ENCODE measurements at regions not wholly inside any gene's neighbourhood (a gene's known extent, or its start where the extent isn't known, plus 50 kb on each side); places are given as distances from the start of the nearest gene placed in this dataset.

DNA sequence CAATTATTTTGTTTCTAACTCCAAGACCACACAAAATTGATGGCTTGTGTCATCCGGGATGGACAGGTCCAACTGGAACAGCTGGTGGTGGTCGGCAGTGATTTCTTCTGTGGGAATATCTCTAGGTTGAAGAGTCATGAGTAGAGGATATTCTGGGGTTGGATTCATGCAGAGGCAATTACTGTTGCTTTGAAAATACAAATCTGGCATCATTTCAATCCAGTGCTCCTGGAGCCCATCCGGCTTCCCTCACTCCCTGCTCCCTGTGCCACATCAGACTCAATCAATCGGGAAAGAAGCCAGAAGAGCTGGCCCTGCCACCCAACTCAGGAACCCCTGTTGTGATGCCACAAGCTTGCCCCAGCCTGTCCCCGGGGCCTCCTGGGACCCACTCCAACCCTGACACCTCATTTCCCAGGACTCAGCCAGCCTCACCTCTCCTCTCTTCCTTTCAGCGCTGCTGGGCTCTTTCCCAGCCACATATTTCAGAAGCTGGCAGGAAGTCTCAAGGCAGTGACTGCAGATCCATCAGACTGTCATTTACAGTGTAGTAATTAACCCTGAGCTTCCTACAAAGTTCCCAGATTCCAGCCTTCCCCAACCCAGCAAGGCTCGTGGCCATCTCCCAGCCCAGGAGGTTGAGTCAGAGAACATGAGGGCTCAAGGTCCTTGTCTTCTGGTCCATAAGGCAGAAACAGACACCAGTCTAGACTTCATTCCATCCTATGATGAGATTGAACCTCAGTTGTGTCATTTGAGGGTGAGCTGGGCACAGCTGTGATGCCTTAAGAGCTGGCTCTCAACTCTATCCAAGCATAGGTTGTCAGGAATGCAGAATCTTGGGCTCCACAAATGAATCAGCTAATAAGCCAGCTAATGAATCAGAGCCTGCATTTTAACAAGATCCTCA, 114.0 kb downstream of the FAM174B start:
- no peaks in the 10 kb centered on the region for H3K79me2 ChIP-seq

DNA sequence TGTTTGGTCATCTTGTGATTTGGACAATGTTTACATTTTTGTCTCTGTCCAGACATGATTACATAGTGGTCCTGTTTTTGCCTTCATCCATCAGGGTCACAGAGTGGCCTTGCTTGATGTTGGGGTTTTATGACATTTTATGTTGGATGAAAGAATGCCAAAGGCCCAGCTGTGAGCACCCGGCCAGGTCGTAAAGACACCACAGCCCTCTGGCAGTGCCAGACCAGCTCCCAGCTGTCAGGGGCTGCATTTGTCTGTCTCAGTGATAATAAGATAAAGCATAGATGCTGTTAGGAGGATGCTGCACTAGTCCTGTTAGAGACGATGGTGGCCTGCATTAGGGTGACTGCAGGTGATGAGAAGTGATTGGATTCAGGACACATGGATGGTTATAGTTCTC, 117.5 kb downstream of the FAM174B start:
- H3K4me2 ChIP-seq (ENCODE audit: low read length): no peak overlapping the region
- H2AFZ ChIP-seq: no peak overlapping the region
- TF ChIP-seq, protein P1, sequence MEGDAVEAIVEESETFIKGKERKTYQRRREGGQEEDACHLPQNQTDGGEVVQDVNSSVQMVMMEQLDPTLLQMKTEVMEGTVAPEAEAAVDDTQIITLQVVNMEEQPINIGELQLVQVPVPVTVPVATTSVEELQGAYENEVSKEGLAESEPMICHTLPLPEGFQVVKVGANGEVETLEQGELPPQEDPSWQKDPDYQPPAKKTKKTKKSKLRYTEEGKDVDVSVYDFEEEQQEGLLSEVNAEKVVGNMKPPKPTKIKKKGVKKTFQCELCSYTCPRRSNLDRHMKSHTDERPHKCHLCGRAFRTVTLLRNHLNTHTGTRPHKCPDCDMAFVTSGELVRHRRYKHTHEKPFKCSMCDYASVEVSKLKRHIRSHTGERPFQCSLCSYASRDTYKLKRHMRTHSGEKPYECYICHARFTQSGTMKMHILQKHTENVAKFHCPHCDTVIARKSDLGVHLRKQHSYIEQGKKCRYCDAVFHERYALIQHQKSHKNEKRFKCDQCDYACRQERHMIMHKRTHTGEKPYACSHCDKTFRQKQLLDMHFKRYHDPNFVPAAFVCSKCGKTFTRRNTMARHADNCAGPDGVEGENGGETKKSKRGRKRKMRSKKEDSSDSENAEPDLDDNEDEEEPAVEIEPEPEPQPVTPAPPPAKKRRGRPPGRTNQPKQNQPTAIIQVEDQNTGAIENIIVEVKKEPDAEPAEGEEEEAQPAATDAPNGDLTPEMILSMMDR (IDR thresholded peaks at IDR 0.05): no peak
- H3K36me3 ChIP-seq (ENCODE audit: control insufficient read depth, insufficient read depth, low read length): no peaks in the 10 kb centered on the region
- no peak overlapping the region for H3K4me3 ChIP-seq (ENCODE audit: low read depth, low read length)
- H3K79me2 ChIP-seq: no peaks in the 10 kb centered on the region
- H3K9me3 ChIP-seq (ENCODE audit: control insufficient read depth, low read length): no peaks in the 10 kb centered on the region
- H3K27me3 ChIP-seq (ENCODE audit: control insufficient read depth, insufficient read depth, low read length): no peaks in the 10 kb centered on the region
- no peak overlapping the region for H3K9ac ChIP-seq
- H3K27ac ChIP-seq: no peak overlapping the region
- no peaks in the 10 kb centered on the region for H3K4me1 ChIP-seq

More for the DNA sequence above, 114.0 kb downstream of the FAM174B start:
- H3K9me3 ChIP-seq (ENCODE audit: control insufficient read depth, low read length): no peaks in the 10 kb centered on the region
- H3K9ac ChIP-seq: no peak overlapping the region
- H3K27me3 ChIP-seq (ENCODE audit: control insufficient read depth, insufficient read depth, low read length): no peaks in the 10 kb centered on the region
- no peak overlapping the region for H2AFZ ChIP-seq
- TF ChIP-seq, protein P1 (IDR thresholded peaks at IDR 0.05): no peak
- H3K4me3 ChIP-seq (ENCODE audit: low read depth, low read length): no peak overlapping the region
- H3K4me2 ChIP-seq (ENCODE audit: low read length): no peak overlapping the region
- no peaks in the 10 kb centered on the region for H3K36me3 ChIP-seq (ENCODE audit: control insufficient read depth, insufficient read depth, low read length)
- no peak overlapping the region for H3K27ac ChIP-seq
- H3K4me1 ChIP-seq: no peaks in the 10 kb centered on the region

GRCh38 chr15:92533298-92533697, 122.3 kb downstream of the FAM174B start:
- no peak overlapping the region for H3K4me3 ChIP-seq (ENCODE audit: low read depth, low read length)
- TF ChIP-seq, protein P1 (IDR thresholded peaks at IDR 0.05): no peak
- no peaks in the 10 kb centered on the region for H3K79me2 ChIP-seq
- H3K4me2 ChIP-seq (ENCODE audit: low read length): no peak overlapping the region
- H3K36me3 ChIP-seq (ENCODE audit: control insufficient read depth, insufficient read depth, low read length): no peaks in the 10 kb centered on the region
- no peak overlapping the region for H2AFZ ChIP-seq
- H3K4me1 ChIP-seq: no peaks in the 10 kb centered on the region
- H3K27ac ChIP-seq: no peak overlapping the region
- H3K27me3 ChIP-seq (ENCODE audit: control insufficient read depth, insufficient read depth, low read length): no peaks in the 10 kb centered on the region
- no peak overlapping the region for H3K9ac ChIP-seq
- H3K9me3 ChIP-seq (ENCODE audit: control insufficient read depth, low read length): no peaks in the 10 kb centered on the region

GRCh38 chr15:92531406-92531805, 124.2 kb downstream of the FAM174B start:
- TF ChIP-seq, protein P1 (IDR thresholded peaks at IDR 0.05): no peak
- Histone ChIP-seq H3K27ac (no peak overlapping the region), H3K36me3 (ENCODE audit: control insufficient read depth, insufficient read depth, low read length) (no peaks in the 10 kb centered on the region), H3K79me2 (no peaks in the 10 kb centered on the region), H3K4me1 (no peaks in the 10 kb centered on the region), H3K4me2 (ENCODE audit: low read length) (no peak overlapping the region), H2AFZ (no peak overlapping the region), H3K9ac (no peak overlapping the region), H3K9me3 (ENCODE audit: control insufficient read depth, low read length) (no peaks in the 10 kb centered on the region), H3K4me3 (ENCODE audit: low read depth, low read length) (no peak overlapping the region), H3K27me3 (ENCODE audit: control insufficient read depth, insufficient read depth, low read length) (no peaks in the 10 kb centered on the region)

DNA sequence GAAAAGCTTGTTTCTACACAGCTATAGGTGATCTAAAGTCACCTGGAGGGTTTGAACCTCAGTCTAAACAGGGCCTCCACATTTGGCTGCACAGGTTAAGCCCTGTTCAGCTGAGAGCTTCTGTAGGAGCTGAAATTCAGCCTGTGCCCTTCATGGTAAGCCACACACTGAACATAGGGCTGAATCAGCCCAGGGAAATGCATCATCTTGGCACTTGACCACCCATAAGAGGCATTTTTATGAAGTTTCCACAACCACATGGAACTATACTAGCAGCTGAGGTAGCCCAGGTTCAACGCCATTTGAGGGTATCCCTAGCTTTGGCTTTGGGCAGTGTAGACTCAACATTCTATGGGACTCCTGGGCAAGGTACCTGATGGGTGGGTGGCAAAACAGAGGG, 126.8 kb downstream of the FAM174B start:
- Histone ChIP-seq H3K27me3 (ENCODE audit: control insufficient read depth, insufficient read depth, low read length) (no peaks in the 10 kb centered on the region), H3K27ac (no peak overlapping the region), H3K4me1 (no peaks in the 10 kb centered on the region), H3K9ac (no peak overlapping the region), H3K4me2 (ENCODE audit: low read length) (no peak overlapping the region), H2AFZ (no peak overlapping the region), H3K79me2 (no peaks in the 10 kb centered on the region), H3K36me3 (ENCODE audit: control insufficient read depth, insufficient read depth, low read length) (no peaks in the 10 kb centered on the region), H3K9me3 (ENCODE audit: control insufficient read depth, low read length) (no peaks in the 10 kb centered on the region), H3K4me3 (ENCODE audit: low read depth, low read length) (no peak overlapping the region)
- TF ChIP-seq, protein P1 (IDR thresholded peaks at IDR 0.05): no peak
